ENCODE measurements at regions not wholly inside any gene's neighbourhood (a gene's known extent, or its start where the extent isn't known, plus 50 kb on each side); places are given as distances from the start of the nearest gene placed in this dataset.

- TF ChIP-seq CTCF (IDR thresholded peaks at IDR 0.05) (no peak), POLR2AphosphoS5 (IDR thresholded peaks at IDR 0.05; ENCODE audit: low read depth, low read length) (no peak), REST (IDR thresholded peaks at IDR 0.05; ENCODE audit: insufficient read depth in 1 of 2, low read depth in 2 of 2, low read length in 1 of 2) (no peak), TCF7L2 (IDR thresholded peaks at IDR 0.05; ENCODE audit: low read depth, low read length) (no peak), SIN3A (IDR thresholded peaks at IDR 0.05; ENCODE audit: borderline replicate concordance, insufficient read depth, low read depth, low read length) (no peak)
These were observed 414.3 kb downstream of the BCAT1 start for GRCh38 chr12:24534622-24535021.

All from Panc1 (cell line).